Lower leg skin (tissue), 4 donors: ENCODE measurements at regions not wholly inside any gene's neighbourhood (a gene's known extent, or its start where the extent isn't known, plus 50 kb on each side); places are given as distances from the start of the nearest gene placed in this dataset.

ENCODE experiments used
- DNase-seq, 2 donors: peaks; one replicate each; pipeline ENCODE4 v3.0.0-alpha.2; 2019; ENCODE audit warnings: low spot score in 2 of 2
- H3K4me3 ChIP-seq: fragments of 200-600 bp; sonication (generic); 2 replicates; pipeline ENCODE4 v1.5.1; 2017; ENCODE audit warnings: mild to moderate bottlenecking, low read depth; ENCODE audit not compliant: poor library complexity, severe bottlenecking
- CTCF ChIP-seq, 3 donors: fragments of 450-650 bp; IDR thresholded peaks; one replicate each; pipeline ENCODE4 v1.5.1; 2016; ENCODE audit warnings: antibody characterized with exemption in 3 of 3, mild to moderate bottlenecking in 3 of 3, moderate library complexity in 2 of 3
- POLR2A ChIP-seq, 2 donors: fragments of 450-650 bp; IDR thresholded peaks; one replicate each; pipeline ENCODE4 v1.6.1; 2016 to 2017; ENCODE audit warnings: antibody characterized with exemption in 2 of 2, mild to moderate bottlenecking in 1 of 2, moderate library complexity in 1 of 2
- WGBS, 2 donors: methylation state at CpG; one replicate each; pipeline ENCODE4 v1.1.5; 2018; 5-methylcytosine and 5-hydroxymethylcytosine counted together
- intact Hi-C: fragments of 100-400 bp; cut with DNase I; formaldehyde crosslinking; loops from one replicate; pipeline ENCODE4 v1.15.0; 2023; ENCODE audit warnings: low total_unique reads

DNA sequence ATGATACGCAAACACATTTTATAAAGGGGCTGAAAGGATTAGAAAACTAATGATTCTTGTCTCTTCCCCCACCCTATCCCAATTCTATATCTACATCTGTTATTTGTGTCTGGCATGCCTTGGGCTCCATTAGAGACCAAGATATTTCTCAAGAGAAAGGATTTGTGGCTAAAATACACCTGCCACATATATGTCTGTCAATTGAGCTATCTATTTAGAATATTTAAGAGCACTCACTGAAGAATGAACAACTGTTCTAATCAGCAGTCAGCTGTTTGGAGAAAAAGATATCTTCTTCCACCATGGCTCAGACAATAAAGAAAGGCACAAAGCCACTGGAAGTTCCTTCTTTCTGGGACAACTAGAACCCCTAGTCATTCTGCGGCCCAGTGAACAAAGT, 61.7 kb upstream of the LRRN1 start:
- DNase-seq: no peak
- H3K4me3 ChIP-seq: no peak overlapping the region
- no peak for TF ChIP-seq CTCF (IDR thresholded peaks at IDR 0.05)
- no peak for TF ChIP-seq POLR2A (IDR thresholded peaks at IDR 0.05)
- intact Hi-C loops: no loop called here
- 93 to 95% methylated on average over 2 of the region's 2 CpGs for WGBS, 2 donors

DNA sequence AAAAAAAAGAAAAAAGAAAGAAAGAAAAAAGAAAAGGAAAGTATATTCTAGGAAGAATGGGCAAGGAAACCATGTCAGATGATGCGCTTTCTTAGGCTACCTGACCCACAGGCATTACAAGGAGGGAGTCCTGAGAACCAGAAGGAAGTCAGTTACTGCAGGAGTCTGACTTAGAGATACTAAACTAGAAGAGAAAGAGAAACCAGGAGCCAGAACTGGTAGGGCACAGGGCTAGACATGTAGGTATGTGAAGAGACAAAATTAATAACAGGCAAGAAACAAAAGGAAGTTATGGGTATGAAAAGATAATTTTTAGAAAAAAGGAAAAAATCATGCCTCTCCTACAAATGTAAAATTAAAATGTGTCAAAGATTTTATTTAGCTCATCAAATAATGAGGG, 63.3 kb upstream of the LRRN1 start:
- H3K4me3 ChIP-seq: no peak overlapping the region
- TF ChIP-seq CTCF (IDR thresholded peaks at IDR 0.05): no peak
- no peak for TF ChIP-seq POLR2A (IDR thresholded peaks at IDR 0.05)
- 97 to 100% methylated on average over 1 of the region's 1 CpG for WGBS, 2 donors
- no peak for DNase-seq
- intact Hi-C loops: no loop called here

GRCh38 chr3:3734881-3735280, 64.3 kb upstream of the LRRN1 start:
- DNase-seq: no peak
- TF ChIP-seq CTCF (IDR thresholded peaks at IDR 0.05) (no peak), POLR2A (IDR thresholded peaks at IDR 0.05) (no peak)
- intact Hi-C loops: no loop called here
- no peak overlapping the region for H3K4me3 ChIP-seq
- WGBS, 2 donors: 96% methylated on average over 6 of the region's 6 CpGs

DNA sequence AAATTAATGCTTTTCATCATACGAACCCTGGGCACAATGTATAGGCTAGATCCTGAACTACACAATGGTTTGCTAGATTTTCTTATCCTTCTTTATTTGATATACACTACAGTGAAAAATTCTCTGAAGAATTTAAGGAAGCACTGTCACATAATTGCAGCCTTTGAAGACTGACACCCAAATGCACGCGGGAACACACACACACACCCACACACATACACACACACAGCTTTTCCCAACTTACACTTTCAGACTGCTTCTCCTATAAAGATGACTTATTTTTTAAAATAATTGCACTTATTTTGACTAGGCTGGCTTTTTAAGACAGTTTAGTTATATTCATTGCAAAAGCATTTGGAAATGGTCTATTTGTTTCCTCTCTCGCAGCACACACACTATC, 70.0 kb upstream of the LRRN1 start:
- WGBS, 2 donors: 75 to 78% methylated on average over 4 of the region's 4 CpGs
- no peak for DNase-seq
- intact Hi-C loops: no loop called here
- TF ChIP-seq CTCF (IDR thresholded peaks at IDR 0.05) (no peak), POLR2A (IDR thresholded peaks at IDR 0.05) (no peak)
- H3K4me3 ChIP-seq: no peak overlapping the region

GRCh38 chr3:3726549-3726948, 72.7 kb upstream of the LRRN1 start:
- no peak for DNase-seq
- no peak overlapping the region for H3K4me3 ChIP-seq
- TF ChIP-seq POLR2A (IDR thresholded peaks at IDR 0.05): no peak
- TF ChIP-seq CTCF (IDR thresholded peaks at IDR 0.05): no peak
- 66 to 76% methylated on average over 5 of the region's 5 CpGs for WGBS, 2 donors
- intact Hi-C loops: no loop called here

GRCh38 chr3:3714572-3714971, 84.7 kb upstream of the LRRN1 start:
- DNase-seq: no peak
- intact Hi-C loops: no loop called here
- TF ChIP-seq POLR2A (IDR thresholded peaks at IDR 0.05) (no peak), CTCF (IDR thresholded peaks at IDR 0.05) (no peak)

More at GRCh38 chr3:3714572-3714971, 84.7 kb upstream of the LRRN1 start:
- H3K4me3 ChIP-seq: no peak overlapping the region
